Brain microvascular endothelial cell (primary cell): ENCODE measurements at regions not wholly inside any gene's neighbourhood (a gene's known extent, or its start where the extent isn't known, plus 50 kb on each side); places are given as distances from the start of the nearest gene placed in this dataset.
A peak's percentile ranks its signal among the peaks of the same experiment; 100 is the strongest.

Experiments
- DNase-seq: peaks from one replicate; pipeline ENCODE4 v3.0.0-alpha.2; 2020
- H3K27ac ChIP-seq: fragments of 250-450 bp; sonication (Bioruptor Pico); 2 replicates; pipeline ENCODE4 v1.5.1; 2020; ENCODE audit warnings: mild to moderate bottlenecking, moderate library complexity
- H3K27me3 ChIP-seq: fragments of 250-450 bp; sonication (Bioruptor Pico); replicated peaks from 2 replicates; pipeline ENCODE4 v1.5.1; 2020; ENCODE audit warnings: mild to moderate bottlenecking
- H3K36me3 ChIP-seq: fragments of 250-450 bp; sonication (Bioruptor Pico); replicated peaks from 2 replicates; pipeline ENCODE4 v1.5.1; 2020; ENCODE audit warnings: mild to moderate bottlenecking
- H3K4me3 ChIP-seq: 2 replicates; pipeline ENCODE4 v1.5.1; 2011; ENCODE audit warnings: low read depth, mild to moderate bottlenecking, control low read depth, low read length, moderate library complexity
- CTCF ChIP-seq: IDR thresholded peaks from 2 replicates; pipeline ENCODE4 v1.5.1; 2011; ENCODE audit warnings: low read depth, mild to moderate bottlenecking, moderate library complexity, low read length, control low read depth, inconsistent platforms; ENCODE audit errors: missing control alignments
- in situ Hi-C: cut with HindIII; loops from 2 replicates; pipeline ENCODE4 v1.10.0; 2017; ENCODE audit warnings: low sequenced_read_pairs, low pct_ligation_motif_present

- Histone ChIP-seq H3K27me3 (no peaks in the 10 kb centered on the region), H3K36me3 (no peaks in the 10 kb centered on the region), H3K4me3 (no peak overlapping the region), H3K27ac (peak overlapping the region; percentile 12)
- in situ Hi-C loops: no loop called here
- peak; percentile 72 for DNase-seq
- TF ChIP-seq CTCF: no peak
Measured at GRCh38 chr10:36608251-36608650, 517.1 kb upstream of the ANKRD30A start.

DNA sequence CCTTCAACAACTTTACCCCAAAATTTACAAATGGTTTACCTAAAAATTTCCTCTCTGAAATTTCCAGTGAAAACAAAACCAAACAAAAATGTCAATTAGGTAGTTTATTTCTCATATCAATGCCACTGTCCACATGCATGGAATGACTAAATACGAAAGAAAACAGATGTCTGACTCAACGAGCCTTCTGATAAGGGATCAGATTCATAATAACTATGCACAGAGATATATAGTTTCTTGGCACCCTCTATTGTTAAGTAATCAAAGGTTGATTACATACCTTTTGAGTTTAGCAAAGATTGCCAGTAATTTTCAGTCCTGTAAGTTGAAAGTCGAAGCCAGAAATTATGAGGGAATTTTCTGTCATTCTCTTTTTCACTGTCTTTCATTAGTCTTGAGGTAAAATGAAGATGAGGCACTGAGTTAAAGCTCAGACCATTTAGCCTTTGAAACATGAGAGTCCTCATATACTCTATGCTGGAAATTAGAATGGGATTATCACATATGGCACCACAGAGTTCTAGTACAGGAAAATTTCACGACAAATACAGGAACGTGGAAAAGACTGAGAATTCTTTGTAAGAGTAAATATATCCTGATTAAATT is 519.1 kb upstream of the ANKRD30A start:
- no peak overlapping the region for H3K27ac ChIP-seq
- no peaks in the 10 kb centered on the region for H3K27me3 ChIP-seq
- peak; percentile 32 for DNase-seq
- in situ Hi-C loops: no loop called here
- H3K36me3 ChIP-seq: no peaks in the 10 kb centered on the region
- no peak for TF ChIP-seq CTCF
- no peak overlapping the region for H3K4me3 ChIP-seq

DNA sequence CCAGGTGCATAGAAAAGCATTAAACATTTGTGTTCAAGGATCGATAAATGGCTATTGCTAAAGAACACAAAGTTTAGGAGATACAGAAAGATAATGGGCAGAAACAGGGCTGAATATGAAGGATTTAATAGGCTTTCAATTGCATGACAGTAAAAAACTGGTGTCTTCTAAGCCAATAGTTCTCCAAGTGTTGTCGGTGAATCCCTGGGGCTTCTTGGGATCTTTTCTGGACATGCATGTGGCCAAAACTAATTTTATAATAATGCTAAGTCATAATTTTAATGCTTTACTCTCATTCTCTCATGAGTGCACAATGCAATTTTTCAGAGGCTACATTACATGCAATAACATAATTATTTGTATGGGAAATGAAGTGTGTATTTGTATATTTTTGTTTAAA is 521.1 kb upstream of the ANKRD30A start:
- H3K27me3 ChIP-seq: no peaks in the 10 kb centered on the region
- in situ Hi-C loops: no loop called here
- no peaks in the 10 kb centered on the region for H3K36me3 ChIP-seq
- TF ChIP-seq CTCF: no peak
- H3K27ac ChIP-seq: no peak overlapping the region
- H3K4me3 ChIP-seq: no peak overlapping the region
- DNase-seq: no peak

DNA sequence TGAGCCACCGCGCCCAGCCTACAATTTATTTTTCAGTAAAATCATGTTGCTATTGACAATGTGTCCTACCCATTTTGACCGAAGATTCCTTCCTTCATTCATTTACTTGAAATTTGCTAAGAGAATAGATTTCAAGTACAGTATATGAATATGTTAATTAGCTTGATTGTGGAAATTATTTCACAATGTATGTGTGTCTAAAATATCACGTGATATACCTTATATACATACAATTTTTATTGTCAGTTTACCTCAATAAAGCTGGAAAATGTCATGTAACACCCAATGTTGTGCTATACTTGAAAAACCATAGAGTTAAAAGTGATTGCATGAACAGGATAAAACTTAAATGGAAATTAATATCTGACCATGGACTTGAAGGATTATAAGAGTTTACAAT is 521.7 kb upstream of the ANKRD30A start:
- H3K36me3 ChIP-seq: no peaks in the 10 kb centered on the region
- in situ Hi-C loops: no loop called here
- no peaks in the 10 kb centered on the region for H3K27me3 ChIP-seq
- H3K4me3 ChIP-seq: no peak overlapping the region
- DNase-seq: no peak
- H3K27ac ChIP-seq: no peak overlapping the region
- no peak for TF ChIP-seq CTCF

GRCh38 chr10:36602374-36602773 is 523.0 kb upstream of the ANKRD30A start:
- no peak for DNase-seq
- in situ Hi-C loops: no loop called here
- H3K4me3 ChIP-seq: no peak overlapping the region
- no peak overlapping the region for H3K27ac ChIP-seq
- no peaks in the 10 kb centered on the region for H3K27me3 ChIP-seq
- H3K36me3 ChIP-seq: no peaks in the 10 kb centered on the region
- no peak for TF ChIP-seq CTCF

GRCh38 chr10:36597756-36598320 is 527.6 kb upstream of the ANKRD30A start:
- in situ Hi-C loops: no loop called here
- no peak overlapping the region for H3K4me3 ChIP-seq
- no peaks in the 10 kb centered on the region for H3K36me3 ChIP-seq
- no peak for DNase-seq
- H3K27me3 ChIP-seq: no peaks in the 10 kb centered on the region
- H3K27ac ChIP-seq: no peak overlapping the region
- no peak for TF ChIP-seq CTCF
